ENCODE measurements at regions not wholly inside any gene's neighbourhood (a gene's known extent, or its start where the extent isn't known, plus 50 kb on each side); places are given as distances from the start of the nearest gene placed in this dataset.

- TF ChIP-seq CTCF (IDR thresholded peaks at IDR 0.05) (no peak), POLR2A (IDR thresholded peaks at IDR 0.05; ENCODE audit: low read depth) (no peak)
These were observed 179.7 kb downstream of the HSD17B3 start for GRCh38 chr9:96122282-96122681.

All from esophagus muscularis mucosa (tissue), 3 donors.